ENCODE measurements at regions not wholly inside any gene's neighbourhood (a gene's known extent, or its start where the extent isn't known, plus 50 kb on each side); places are given as distances from the start of the nearest gene placed in this dataset.
"Not testable (repeated sequence)": the region's sequence is repeated elsewhere in the genome, so short reads cannot be mapped to it uniquely, and the experiment has no call there.

GRCh38 chr2:160812830-160813505 lies 319.4 kb upstream of the RBMS1 start:
- DNase-seq (ENCODE audit: low spot score), result no peak

- no peak for DNase-seq (ENCODE audit: low spot score)
Observed at GRCh38 chr2:160813506-160813858, 319.9 kb upstream of the RBMS1 start.

- no peak for DNase-seq (ENCODE audit: low spot score)
Observed at GRCh38 chr2:160816916-160817499, 323.4 kb upstream of the RBMS1 start.

- DNase-seq (ENCODE audit: low spot score), result no peak
Observed at GRCh38 chr2:160820691-160821090, 327.1 kb upstream of the RBMS1 start.

- no peak for DNase-seq (ENCODE audit: low spot score)
Observed at GRCh38 chr2:160822006-160822405, 328.4 kb upstream of the RBMS1 start.

GRCh38 chr2:160825433-160825832 lies 331.8 kb upstream of the RBMS1 start:
- DNase-seq (ENCODE audit: low spot score), result no peak

GRCh38 chr2:160826496-160826895 lies 332.9 kb upstream of the RBMS1 start:
- no peak for DNase-seq (ENCODE audit: low spot score)

GRCh38 chr2:160828076-160828475 lies 332.2 kb upstream of the TANK start:
- DNase-seq (ENCODE audit: low spot score), result no peak

- DNase-seq (ENCODE audit: low spot score), result not testable (repeated sequence)
Observed at GRCh38 chr2:160832381-160832780, 327.8 kb upstream of the TANK start.

- no peak for DNase-seq (ENCODE audit: low spot score)
Observed at GRCh38 chr2:160835166-160835565, 325.1 kb upstream of the TANK start.

- no peak for DNase-seq (ENCODE audit: low spot score)
Observed at GRCh38 chr2:160836755-160837154, 323.5 kb upstream of the TANK start.

- DNase-seq (ENCODE audit: low spot score), result no peak
Observed at GRCh38 chr2:160837416-160837815, 322.8 kb upstream of the TANK start.

GRCh38 chr2:160838147-160838546 lies 322.1 kb upstream of the TANK start:
- no peak for DNase-seq (ENCODE audit: low spot score)

- DNase-seq (ENCODE audit: low spot score), result no peak
Observed at GRCh38 chr2:160838691-160839090, 321.5 kb upstream of the TANK start.

GRCh38 chr2:160842286-160842685 lies 317.9 kb upstream of the TANK start:
- no peak for DNase-seq (ENCODE audit: low spot score)

- DNase-seq (ENCODE audit: low spot score), result no peak
Observed at GRCh38 chr2:160859096-160859495, 301.1 kb upstream of the TANK start.

- DNase-seq (ENCODE audit: low spot score), result no peak
Observed at GRCh38 chr2:160862226-160862625, 298.0 kb upstream of the TANK start.

GRCh38 chr2:160868891-160869290 lies 291.3 kb upstream of the TANK start:
- DNase-seq (ENCODE audit: low spot score), result no peak

- DNase-seq (ENCODE audit: low spot score), result no peak
Observed at GRCh38 chr2:160869411-160869810, 290.8 kb upstream of the TANK start.

GRCh38 chr2:160870729-160871465 lies 289.3 kb upstream of the TANK start:
- no peak for DNase-seq (ENCODE audit: low spot score)

GRCh38 chr2:160871953-160872352 lies 288.3 kb upstream of the TANK start:
- DNase-seq (ENCODE audit: low spot score), result no peak

- DNase-seq (ENCODE audit: low spot score), result no peak
Observed at GRCh38 chr2:160876029-160876428, 284.2 kb upstream of the TANK start.

GRCh38 chr2:160876765-160877164 lies 283.5 kb upstream of the TANK start:
- no peak for DNase-seq (ENCODE audit: low spot score)
